PC-9 (cell line): ENCODE measurements at regions not wholly inside any gene's neighbourhood (a gene's known extent, or its start where the extent isn't known, plus 50 kb on each side); places are given as distances from the start of the nearest gene placed in this dataset.

Source experiments
- BruUV-seq: library from RNA; stranded (reverse); fragments of 400-500 nt; replicated peaks from 2 replicates; lab custom pipeline; 2021; lab: Mats Ljungman, UMichigan
- CTCF ChIA-PET: fragments of 300-600 bp; sonication (Branson Sonifier 250); formaldehyde crosslinking; loops from one replicate; lab custom pipeline; 2022; ENCODE audit warnings: antibody characterized with exemption; lab: Charles Lee
- POLR2A ChIA-PET: fragments of 300-600 bp; sonication (Branson Sonifier 250); formaldehyde crosslinking; loops from one replicate; lab custom pipeline; 2022; ENCODE audit warnings: antibody characterized with exemption; ENCODE audit not compliant: unreplicated experiment; lab: Charles Lee
- DNase-seq, 2 experiments: peaks; one replicate each; pipeline versions ENCODE4 v3.0.0 to v3.0.0-alpha.2; 2015 to 2022; ENCODE audit warnings: mixed read lengths in 1 of 2
- H2AFZ ChIP-seq: fragments of 200-600 bp; sonication (generic); 2 replicates; pipeline ENCODE4 v1.8.1; 2017; ENCODE audit warnings: antibody characterized with exemption
- H3F3A ChIP-seq: fragments of 200-600 bp; sonication (generic); 2 replicates; pipeline ENCODE4 v1.8.1; 2017; ENCODE audit warnings: antibody characterized with exemption, mild to moderate bottlenecking, low read depth; ENCODE audit not compliant: insufficient read depth
- H3K27ac ChIP-seq: fragments of 200-600 bp; sonication (generic); 2 replicates; pipeline ENCODE4 v1.6.1; 2016; ENCODE audit warnings: mixed run types
- H3K27me3 ChIP-seq: fragments of 200-600 bp; sonication (generic); 2 replicates; pipeline ENCODE4 v1.6.1; 2016; ENCODE audit warnings: low read depth, mixed run types; ENCODE audit not compliant: insufficient read depth
- H3K36me3 ChIP-seq: fragments of 200-600 bp; sonication (generic); 2 replicates; pipeline ENCODE4 v1.6.1; 2016; ENCODE audit warnings: low read depth, mixed run types
- H3K4me1 ChIP-seq: fragments of 200-600 bp; sonication (generic); replicated peaks from 2 replicates; pipeline ENCODE4 v1.6.1; 2016; ENCODE audit warnings: mixed run types; ENCODE audit not compliant: insufficient read depth
- H3K4me2 ChIP-seq: fragments of 200-600 bp; sonication (generic); 2 replicates; pipeline ENCODE4 v1.6.1; 2017; ENCODE audit warnings: mixed run types
- H3K4me3 ChIP-seq: fragments of 200-600 bp; sonication (generic); 2 replicates; pipeline ENCODE4 v1.6.1; 2016; ENCODE audit warnings: mixed run types
- H3K79me2 ChIP-seq: fragments of 200-600 bp; sonication (generic); 2 replicates; pipeline ENCODE4 v1.6.1; 2017; ENCODE audit warnings: low read depth, mixed run types
- H3K9me2 ChIP-seq: fragments of 200-600 bp; sonication (generic); 2 replicates; pipeline ENCODE4 v1.8.1; 2017; ENCODE audit warnings: mild to moderate bottlenecking; ENCODE audit not compliant: insufficient read depth
- H3K9me3 ChIP-seq: fragments of 200-600 bp; sonication (generic); 2 replicates; pipeline ENCODE4 v1.8.1; 2016; ENCODE audit warnings: low read depth; ENCODE audit not compliant: insufficient read depth
- H4K20me1 ChIP-seq: fragments of 200-600 bp; sonication (generic); 2 replicates; pipeline ENCODE4 v1.8.1; 2017; ENCODE audit not compliant: insufficient read depth
- CTCF ChIP-seq: fragments of 200-600 bp; sonication (generic); conservative IDR thresholded peaks from 2 replicates; pipeline ENCODE4 v1.6.1; 2017; ENCODE audit warnings: mixed run types, antibody characterized with exemption, mild to moderate bottlenecking, moderate library complexity
- EZH2 ChIP-seq: fragments of 200-600 bp; sonication (generic); IDR thresholded peaks from 2 replicates; pipeline ENCODE4 v1.8.0; 2017; ENCODE audit warnings: antibody characterized with exemption, low read depth
- intact Hi-C: fragments of 100-400 bp; cut with micrococcal nuclease; formaldehyde crosslinking; loops from one replicate; pipeline ENCODE4 v1.10.0; 2022; ENCODE audit not compliant: unreplicated experiment

GRCh38 chr4:104188301-104188700 lies 306.4 kb downstream of the CXXC4 start:
- H3K4me3 ChIP-seq: no peak overlapping the region
- no TSS peak for BruUV-seq
- H3K79me2 ChIP-seq: no peaks in the 10 kb centered on the region
- H3K9me2 ChIP-seq: no peaks in the 10 kb centered on the region
- CTCF ChIA-PET: no interaction called here
- H3K27ac ChIP-seq: no peak overlapping the region
- POLR2A ChIA-PET: interaction anchor here (0.6 kb wide), 1 partner anchor 142 kb away, joined by 5 read pairs; no protein-coding TSS in a partner anchor
- DNase-seq: no peak
- intact Hi-C loops: no loop called here
- H4K20me1 ChIP-seq: no peaks in the 10 kb centered on the region
- H3K36me3 ChIP-seq: no peaks in the 10 kb centered on the region
- no peaks in the 10 kb centered on the region for H3K9me3 ChIP-seq
- no peak overlapping the region for H2AFZ ChIP-seq
- no peaks in the 10 kb centered on the region for H3F3A ChIP-seq
- TF ChIP-seq CTCF (no peak), EZH2 (no peak)
- H3K4me1 ChIP-seq: no peaks in the 10 kb centered on the region
- no peaks in the 10 kb centered on the region for H3K27me3 ChIP-seq
- no peak overlapping the region for H3K4me2 ChIP-seq

GRCh38 chr4:104169437-104169836 lies 325.3 kb downstream of the CXXC4 start:
- Histone ChIP-seq H2AFZ (no peak overlapping the region), H3K27ac (no peak overlapping the region), H3K4me2 (no peak overlapping the region), H3K27me3 (no peaks in the 10 kb centered on the region), H3K79me2 (no peaks in the 10 kb centered on the region), H3K9me2 (no peaks in the 10 kb centered on the region), H4K20me1 (no peaks in the 10 kb centered on the region), H3K36me3 (no peaks in the 10 kb centered on the region), H3K4me3 (no peak overlapping the region), H3K9me3 (no peaks in the 10 kb centered on the region), H3F3A (no peaks in the 10 kb centered on the region), H3K4me1 (no peaks in the 10 kb centered on the region)
- ChIA-PET CTCF (no interaction called here), POLR2A (interaction anchor here (0.6 kb wide), 1 partner anchor 480 kb away, joined by 5 read pairs; no protein-coding TSS in a partner anchor)
- no peak for TF ChIP-seq EZH2
- TF ChIP-seq CTCF: no peak
- BruUV-seq: no TSS peak
- no peak for DNase-seq
- intact Hi-C loops: no loop called here

GRCh38 chr4:104166749-104167148 lies 327.9 kb downstream of the CXXC4 start:
- H3K4me3 ChIP-seq: no peak overlapping the region
- H3K4me1 ChIP-seq: no peaks in the 10 kb centered on the region
- CTCF ChIA-PET: no interaction called here
- intact Hi-C loops: no loop called here
- DNase-seq: no peak
- H3K27ac ChIP-seq: no peak overlapping the region
- no peaks in the 10 kb centered on the region for H3K9me3 ChIP-seq
- no peaks in the 10 kb centered on the region for H3K9me2 ChIP-seq
- POLR2A ChIA-PET: no interaction called here
- no peaks in the 10 kb centered on the region for H3K79me2 ChIP-seq
- no peaks in the 10 kb centered on the region for H3K27me3 ChIP-seq
- no peak for TF ChIP-seq CTCF
- TF ChIP-seq EZH2: no peak
- no peaks in the 10 kb centered on the region for H4K20me1 ChIP-seq
- no peaks in the 10 kb centered on the region for H3K36me3 ChIP-seq
- no TSS peak for BruUV-seq
- no peaks in the 10 kb centered on the region for H3F3A ChIP-seq
- H2AFZ ChIP-seq: no peak overlapping the region
- no peak overlapping the region for H3K4me2 ChIP-seq
